HUDEP-2 (cell line): ENCODE measurements at regions not wholly inside any gene's neighbourhood (a gene's known extent, or its start where the extent isn't known, plus 50 kb on each side); places are given as distances from the start of the nearest gene placed in this dataset.

ENCODE experiments used
- DNase-seq, 76 experiments: peaks; one replicate each; lab custom pipeline; 2025; ENCODE audit not compliant: unreplicated experiment in 76 of 76; lab: John Stamatoyannopoulos, UW

DNA sequence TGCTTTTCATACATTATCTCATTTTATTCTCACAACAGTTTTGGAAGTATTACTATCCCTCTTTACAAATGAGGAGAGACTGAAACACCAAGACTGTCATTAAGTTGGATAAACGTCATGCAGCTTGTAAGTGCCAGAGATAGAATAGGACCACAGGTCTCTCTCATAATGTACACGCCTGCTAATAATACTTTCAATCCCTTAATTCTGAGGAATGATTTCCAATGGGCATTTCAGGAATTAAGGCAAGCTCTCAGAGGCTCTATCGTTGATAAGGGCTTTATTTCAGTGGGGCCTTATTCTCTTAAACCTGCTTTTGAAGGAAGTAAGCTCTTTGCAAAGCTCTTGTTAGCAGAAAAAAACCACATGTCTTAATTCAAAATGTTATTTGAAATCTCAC lies 229.1 kb downstream of the NFKBIZ start:
- DNase-seq: no peak

DNA sequence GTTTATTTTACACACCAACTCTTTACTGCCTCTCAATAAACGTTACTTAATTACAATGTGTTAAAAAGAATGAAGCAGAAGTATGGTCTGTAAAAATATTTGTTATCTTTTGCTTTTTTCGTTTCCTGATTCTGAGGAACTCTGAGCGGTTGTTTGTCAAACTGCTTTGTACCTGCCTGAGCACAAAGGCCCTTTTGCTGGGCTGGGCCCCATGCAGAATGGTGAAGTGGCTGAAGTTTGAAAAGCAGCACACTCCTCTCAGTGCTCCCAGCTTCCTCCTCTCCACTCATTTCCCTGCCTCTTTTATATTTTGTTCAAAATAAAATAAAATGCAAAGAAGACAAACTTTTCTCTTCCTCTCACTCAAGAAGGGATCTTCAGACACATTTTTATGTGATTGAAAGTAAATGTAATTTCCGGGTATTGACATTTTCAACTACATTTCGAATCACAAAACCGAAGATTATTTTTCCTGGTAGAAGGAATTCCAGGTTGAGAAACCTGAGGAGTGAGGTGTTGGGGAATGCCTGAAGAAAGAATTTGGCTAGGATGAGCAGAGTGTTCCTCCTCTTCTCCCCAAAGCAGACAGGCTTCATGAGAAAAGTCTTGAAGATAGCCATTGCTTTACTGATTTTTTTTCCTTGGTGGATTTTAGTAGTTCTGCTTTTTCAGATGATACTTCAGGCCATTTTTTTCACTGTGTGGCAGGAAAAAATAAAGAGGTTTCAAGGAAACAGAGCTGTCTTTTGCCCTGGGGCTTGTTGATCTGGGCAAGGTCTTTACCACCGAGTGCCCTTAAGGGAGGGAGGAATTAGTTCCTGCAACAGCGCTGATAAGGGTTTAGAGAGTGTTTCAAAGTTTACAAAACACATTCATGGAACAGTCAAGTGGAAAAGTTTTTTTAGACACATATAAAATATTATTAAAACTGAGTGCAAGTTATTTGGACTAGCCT lies 229.8 kb downstream of the NFKBIZ start:
- peak in 19 of 76 experiments; percentile 8 to 71 (median 51) for DNase-seq

DNA sequence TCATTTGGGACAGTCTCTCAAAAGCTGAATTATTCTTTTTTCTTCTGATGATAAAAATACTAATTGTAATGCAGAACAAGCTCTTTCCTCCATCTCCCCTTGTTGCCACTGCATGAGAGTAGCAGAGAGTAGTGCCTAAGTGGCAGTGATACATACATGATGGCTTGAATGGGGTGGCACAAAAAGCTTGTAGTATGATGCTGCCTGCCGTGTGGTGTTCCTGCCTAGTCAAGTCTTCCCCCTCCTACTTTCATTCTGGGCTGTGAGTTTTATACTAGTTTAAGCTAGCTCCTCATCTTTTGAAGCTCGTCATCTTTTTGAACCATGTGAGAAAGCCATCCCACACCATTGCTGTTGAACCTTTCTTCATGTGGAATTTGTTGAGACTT lies 230.5 kb downstream of the NFKBIZ start:
- peak in 2 of 76 experiments; percentile 9 to 31 for DNase-seq

DNA sequence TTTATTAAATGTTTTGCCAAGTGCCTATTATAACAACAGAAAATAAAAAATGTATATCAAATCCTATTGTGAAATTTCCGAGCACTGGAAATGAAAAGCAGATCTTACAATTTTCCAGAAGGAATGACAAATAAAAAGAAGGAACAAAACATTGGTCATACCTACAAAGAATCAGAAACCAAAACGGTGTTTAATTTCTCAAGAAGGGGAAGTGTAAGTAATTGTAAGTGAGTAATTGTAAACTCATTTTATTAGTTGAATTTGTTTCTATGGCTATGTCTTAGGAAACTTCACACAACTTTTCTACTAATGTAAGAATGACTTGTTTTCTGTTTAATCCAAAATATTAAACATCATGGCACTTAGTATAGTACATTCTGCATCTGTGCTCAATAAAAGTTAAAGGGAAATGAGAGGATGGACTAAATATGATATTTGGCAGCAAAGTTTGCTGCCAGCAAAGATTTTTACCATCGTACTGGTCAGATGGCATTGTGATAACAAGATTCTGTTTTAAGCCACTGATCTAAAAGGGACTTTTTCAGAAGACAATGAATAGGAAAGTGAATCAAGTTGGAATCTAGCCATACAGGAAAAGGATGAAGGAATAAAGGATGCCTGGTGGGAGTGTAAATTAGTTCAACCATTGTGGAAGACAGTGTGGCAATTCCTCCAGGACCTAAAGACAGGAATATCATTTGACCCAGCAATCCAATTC lies 232.4 kb downstream of the NFKBIZ start:
- DNase-seq: no peak

DNA sequence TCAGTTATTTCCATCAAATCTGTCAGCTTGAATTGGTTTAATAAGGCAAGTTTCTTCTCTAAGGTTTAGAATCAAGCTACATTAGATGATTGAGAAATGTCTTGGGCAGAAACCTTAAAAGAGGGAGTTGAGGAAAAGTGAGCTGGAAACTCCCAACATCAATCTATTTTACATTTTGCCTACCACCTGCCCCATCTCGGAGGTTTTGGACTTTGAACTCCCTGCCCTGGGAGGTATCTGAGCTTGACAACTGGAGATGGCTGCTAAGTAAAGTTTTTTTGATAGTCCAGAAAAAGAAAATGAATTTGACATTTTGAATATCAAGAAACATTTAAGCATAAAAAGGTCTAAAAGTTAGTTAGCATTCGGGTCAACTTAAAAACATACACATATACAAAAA lies 234.2 kb downstream of the NFKBIZ start:
- DNase-seq: no peak

DNA sequence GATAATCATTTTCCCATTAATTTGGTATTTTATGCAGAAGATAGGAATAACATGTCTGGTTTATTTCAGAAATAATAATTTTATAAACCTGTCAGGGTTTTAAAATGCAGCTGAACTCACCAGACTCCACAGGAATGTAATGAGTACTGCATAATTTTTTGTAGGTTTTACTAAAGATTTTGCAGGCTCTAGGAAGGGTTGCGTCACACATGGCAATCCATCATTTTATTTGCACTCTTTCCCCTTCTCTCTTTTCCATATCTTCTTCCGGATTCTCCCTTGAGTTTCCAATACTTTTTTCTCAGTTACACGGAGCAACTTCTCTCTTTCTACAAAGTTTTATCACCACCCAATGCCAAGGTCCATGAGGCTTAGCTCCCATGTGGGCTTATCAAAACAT lies 234.7 kb downstream of the NFKBIZ start:
- no peak for DNase-seq

DNA sequence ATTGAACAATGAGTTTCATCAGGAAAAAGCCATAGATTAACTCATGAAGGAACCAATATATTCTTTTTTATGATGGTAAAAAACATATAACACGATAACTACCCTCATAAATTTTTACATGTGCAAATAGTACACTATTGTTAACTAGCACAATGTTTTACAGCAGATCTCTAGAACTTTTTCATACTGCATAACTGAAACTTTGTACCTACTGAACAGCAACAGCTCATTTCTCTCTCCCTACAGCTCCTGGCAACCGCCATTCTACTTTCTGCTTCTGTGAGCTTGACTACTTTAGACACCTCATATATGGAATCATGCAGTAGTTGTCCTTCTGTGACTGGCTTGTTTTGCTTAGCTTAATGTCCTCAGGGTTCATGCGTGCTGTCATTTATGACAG lies 235.4 kb downstream of the NFKBIZ start:
- DNase-seq: no peak

DNA sequence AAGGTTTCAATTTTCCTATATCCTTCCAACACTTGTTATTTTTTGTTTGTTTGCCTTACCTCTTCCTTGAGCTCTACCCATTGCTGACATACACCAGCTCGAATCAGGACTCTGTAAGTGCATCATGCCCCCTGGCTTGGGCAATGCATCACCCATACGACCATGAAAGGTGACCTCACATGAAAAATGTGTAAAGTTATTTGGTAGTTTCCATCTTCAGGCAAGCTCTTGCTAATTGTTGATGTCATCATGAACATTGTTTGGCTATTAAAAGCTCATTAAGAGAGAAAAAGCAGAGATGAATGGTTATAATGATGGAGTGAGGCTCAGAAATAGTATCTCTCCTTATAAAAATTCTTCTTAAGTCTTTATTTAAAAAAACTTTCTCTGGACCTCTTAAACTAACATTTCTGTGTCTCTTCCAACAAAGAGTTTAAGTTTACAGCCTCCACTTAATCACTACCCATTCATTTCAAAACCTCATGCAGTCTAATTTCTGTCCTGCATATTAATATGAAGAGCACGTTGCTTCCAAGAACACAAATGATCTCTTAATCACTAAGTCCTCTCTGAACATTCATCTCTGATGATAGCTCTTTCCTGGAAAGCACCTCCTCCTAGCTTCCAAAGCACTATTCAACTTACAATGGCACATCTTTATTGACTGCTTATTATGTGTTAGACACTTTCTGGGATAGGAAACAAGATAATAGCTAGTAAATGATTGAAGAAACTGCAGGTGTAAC lies 236.3 kb downstream of the NFKBIZ start:
- peak in 6 of 76 experiments; percentile 2 to 61 (median 29) for DNase-seq

DNA sequence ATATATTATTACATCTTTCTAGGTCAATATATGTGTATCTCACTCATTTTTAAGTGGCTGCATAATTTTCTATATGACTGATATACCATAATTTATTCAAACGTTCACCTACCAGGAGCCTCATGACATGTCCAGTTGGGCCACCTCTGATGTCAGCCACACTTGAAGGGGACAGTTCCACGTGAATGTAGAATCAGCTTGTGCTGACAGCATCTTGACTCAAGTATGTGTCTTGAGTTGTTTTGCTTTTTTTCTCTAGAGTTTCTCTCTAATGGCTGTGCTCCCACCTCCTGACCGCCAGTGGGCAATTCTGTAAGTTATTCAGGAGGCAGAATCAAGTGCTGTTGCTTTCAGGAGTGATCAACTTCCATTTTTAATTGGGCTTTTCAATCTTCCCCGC lies 237.9 kb downstream of the NFKBIZ start:
- DNase-seq: no peak

DNA sequence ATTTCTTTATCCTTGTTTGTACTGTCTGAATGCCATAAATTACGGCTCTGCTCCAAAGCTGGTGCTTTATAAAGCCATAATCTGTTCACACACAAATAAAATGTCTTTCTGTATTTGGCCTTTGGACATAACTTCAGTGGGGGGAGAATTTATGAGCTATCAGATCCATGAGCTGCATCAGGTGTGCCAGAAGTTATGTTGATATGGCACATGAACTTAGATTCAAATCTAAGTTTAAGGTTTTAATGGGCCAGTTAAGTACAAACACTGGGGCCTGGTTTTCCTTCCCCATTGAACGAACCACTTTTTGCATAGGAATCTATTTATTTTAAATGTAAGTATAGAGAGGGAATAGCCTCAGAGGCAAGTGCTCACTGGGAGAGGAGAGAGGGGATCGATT lies 239.9 kb downstream of the NFKBIZ start:
- DNase-seq: no peak

DNA sequence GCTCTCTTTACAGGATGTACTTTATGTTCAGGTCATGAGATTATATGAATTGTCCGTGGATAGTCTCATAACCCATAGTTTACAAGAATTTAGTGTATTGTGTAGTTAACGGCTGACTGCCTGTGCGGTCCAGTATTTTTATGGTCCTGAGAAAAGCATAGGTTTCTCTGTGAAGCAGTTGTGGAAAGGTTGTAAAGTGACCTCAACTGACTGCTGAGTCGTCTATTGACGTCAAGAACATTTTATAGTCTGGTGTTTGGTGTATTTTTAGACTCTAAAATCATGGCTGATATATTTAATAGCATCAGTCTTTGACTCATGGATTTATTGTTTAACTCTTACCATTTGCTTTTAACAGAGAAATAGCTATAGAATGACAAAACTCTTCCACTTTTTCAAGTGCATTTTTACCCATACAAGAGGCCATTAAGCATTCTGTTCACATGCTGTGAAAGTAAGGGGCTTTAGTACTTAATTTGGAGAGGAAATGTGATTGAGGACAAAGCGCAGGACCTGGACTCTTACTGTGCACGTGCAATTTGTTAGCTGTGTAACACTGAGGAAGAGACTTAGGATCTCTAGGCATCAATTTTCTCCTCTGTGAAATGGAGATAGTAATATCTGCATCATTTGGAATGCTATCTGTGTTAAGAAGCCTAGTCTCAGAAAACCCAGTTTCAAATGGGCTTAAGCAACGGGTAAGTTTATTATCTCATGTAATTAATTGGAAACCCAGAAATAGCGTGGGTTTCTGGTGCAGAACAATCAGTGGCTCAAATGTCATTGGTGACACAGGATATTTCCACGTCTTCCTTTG lies 240.8 kb downstream of the NFKBIZ start:
- no peak for DNase-seq

DNA sequence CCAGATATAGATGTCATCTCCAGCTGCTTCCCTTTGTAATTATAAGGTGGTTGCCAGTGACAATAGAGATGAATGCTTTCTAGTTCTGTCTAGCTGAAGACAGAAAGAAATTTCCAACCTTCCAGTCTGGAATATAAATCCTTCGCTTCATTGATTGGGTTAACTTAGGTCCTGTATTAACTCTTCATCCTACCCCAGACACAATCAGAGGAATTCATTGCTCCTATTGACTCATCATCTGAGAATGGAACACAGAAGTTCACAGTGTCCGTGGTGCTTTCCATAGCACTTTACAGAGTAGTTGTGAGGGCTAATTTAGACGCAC lies 241.4 kb downstream of the NFKBIZ start:
- no peak for DNase-seq

DNA sequence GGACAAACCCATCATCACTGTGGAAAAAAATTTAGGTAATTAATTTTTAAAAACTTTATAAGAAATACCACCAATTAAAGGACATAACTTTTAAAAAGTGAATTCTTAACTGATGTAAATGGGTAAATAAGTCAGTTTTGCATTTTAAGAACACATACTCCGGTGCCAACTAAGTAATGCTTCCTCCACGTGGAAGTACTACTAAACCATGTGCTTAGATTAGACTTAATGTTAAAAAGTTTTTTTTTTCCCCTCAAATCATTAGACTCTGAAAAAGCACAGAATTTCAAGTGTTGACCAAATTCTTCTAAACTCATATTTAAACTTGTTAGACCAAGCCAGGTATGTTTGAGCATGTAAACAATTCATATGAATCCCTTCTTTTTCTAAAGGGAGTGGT lies 242.0 kb downstream of the NFKBIZ start:
- no peak for DNase-seq

DNA sequence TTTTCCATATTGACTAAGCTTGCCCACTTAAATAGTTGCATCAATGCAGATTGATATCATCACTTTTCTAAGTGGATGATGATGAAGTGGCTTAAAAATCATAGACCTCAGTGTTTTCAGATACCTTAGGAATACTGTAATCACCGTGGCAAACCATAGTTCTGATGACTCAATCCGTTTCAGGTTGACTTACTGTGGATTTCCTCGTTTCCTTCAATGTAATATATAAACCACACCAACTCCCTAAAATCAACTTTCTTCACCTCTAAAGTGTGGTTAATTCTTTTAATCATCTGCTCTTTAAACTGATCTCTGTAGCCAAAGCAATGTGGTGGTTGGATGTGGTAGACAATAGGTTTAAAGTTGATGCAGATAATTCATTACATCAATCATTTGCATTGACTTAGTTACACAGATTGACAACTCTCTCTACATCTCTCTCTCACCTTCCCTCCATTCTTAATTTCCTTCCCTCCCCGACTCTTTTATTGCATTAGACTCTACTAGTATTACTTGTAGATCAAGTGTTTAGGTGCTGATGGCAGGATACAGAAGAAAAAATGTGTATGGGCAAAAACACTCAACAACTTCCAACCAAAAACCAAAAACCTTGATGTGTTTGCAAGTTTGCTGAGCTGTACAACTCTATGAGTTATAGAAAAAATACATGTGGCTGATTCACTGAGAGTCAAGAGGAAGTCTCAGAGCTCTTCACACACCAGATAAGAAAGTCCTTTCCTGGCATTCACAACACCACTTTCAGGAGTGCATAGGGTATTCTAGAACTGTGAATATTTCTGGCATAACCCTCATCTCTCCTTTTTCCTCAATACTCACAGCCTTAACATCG lies 243.5 kb downstream of the NFKBIZ start:
- DNase-seq: no peak

DNA sequence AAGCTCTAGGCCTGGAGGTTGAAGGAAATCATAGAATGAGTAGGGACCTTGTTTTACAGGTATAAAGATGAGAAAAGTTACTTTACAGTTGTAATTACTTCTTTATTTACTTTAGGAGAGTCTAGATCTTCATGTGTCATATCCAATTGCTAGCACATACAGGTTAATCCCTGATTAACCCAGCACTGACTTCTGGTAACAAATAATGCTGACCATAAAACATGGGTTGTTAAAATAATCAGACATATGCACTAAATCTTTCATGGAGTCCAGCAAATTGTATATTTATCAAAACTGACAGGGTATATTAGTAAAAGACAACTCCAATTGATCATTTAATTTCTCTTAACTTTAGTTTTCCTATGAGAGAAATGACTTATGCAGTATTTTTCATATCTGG lies 245.2 kb downstream of the NFKBIZ start:
- DNase-seq: no peak

DNA sequence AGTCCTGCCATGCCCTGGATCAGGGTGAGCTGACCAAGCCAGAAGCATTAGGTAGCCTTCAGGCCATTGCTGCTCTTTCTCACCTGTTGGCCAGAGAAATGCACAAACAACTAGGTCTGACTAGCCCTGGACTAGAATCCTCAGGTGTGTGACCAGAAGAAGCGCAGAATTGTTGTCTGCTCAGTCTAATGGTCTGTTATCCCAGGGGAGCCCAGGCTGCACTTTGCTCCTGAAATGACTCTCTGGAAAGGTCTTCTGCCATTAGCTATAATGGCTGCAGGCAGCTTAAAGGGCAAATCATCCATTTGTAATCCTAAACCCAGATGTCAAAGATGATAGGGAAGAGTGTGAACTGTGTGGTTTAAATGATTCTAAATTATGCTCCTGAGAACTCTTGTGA lies 246.1 kb downstream of the NFKBIZ start:
- no peak for DNase-seq

DNA sequence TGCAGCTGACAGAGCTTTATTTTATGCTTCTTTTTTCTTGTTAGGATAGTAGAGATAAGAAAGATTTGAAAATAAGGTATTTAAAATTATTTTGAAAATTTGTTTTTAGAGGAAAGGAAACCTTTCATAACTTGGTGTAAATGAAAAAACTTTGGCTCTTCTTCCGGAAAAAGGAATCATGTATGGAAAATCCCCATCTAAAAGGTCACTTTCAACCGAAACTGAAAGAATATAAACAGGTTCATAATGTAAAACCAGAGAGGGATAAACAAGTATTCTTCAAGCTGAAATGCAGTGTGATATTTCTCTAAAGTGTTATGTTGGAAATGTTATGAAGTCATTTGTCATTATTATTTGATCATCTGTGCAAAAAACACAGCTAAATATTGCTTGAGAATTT lies 246.8 kb downstream of the NFKBIZ start:
- DNase-seq: no peak

DNA sequence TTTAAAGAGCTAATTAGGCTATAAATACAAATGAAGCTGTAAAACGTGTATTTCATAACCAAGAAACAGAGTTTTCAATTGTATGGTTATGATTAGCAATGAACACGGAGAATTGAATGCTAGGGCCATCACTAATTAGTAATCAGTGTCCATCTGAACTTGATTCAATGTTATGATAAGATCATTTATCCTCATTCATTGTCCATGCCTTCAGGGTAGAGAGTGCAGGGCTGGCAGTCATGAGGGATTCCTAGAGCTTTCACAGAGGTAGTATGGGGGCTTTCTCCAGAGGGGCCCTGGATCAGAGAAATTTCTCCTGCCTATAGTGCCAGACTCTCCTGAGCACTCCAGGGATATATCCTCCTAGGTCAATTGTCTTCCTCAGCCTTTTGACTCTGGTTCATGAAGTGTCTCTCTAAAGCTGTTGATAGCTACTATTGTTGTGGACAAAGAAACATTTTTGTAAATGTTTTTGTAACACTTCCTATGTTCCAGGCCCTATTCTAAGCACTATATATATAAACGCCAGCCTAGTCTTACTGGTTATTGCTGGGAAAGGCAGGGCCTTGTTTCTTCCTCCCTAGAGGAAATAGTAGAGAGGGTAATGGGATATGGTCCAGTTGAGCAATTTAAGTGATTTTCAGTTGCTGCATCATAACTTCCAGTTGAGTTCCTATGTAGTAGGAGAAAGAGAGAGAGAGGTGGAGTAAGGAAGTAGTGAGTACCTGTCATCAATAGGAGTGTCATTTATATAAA lies 249.0 kb downstream of the NFKBIZ start:
- no peak for DNase-seq

DNA sequence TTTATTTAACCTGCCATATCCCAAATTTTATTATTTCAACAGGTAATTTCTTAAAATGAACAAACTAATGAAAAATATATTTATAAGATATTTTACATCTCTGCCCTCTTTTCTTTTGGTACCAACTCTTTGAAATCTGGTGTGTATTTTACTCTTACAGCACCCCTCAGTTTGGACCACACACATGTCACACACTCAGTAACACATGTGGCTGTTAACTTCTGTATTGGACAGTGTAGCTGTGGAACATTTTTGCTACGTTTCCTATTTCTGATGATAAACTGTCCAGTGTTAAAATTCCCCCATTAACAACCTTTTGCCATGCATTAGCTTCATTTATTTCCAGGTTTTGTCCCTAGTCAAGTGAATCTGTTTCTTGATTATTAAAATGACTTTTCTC lies 250.6 kb downstream of the NFKBIZ start:
- DNase-seq: no peak
